Upper lobe of left lung (tissue), 4 donors: ENCODE measurements at regions not wholly inside any gene's neighbourhood (a gene's known extent, or its start where the extent isn't known, plus 50 kb on each side); places are given as distances from the start of the nearest gene placed in this dataset.

Experiments used
- CTCF ChIP-seq, 6 experiments: fragments of 450-650 bp in 4 of 6; fragments of 200-600 bp in 2 of 6; sonication (generic) in 2 of 6; IDR thresholded peaks; one replicate each; pipeline ENCODE4 v1.5.1; 2016 to 2019; ENCODE audit warnings: antibody characterized with exemption in 6 of 6
- EP300 ChIP-seq, 4 donors: sonication (generic); formaldehyde crosslinking; IDR thresholded peaks; one replicate each; pipeline ENCODE4 v1.5.1; 2017; ENCODE audit warnings: antibody characterized with exemption in 4 of 4, control low read depth in 2 of 4
- POLR2AphosphoS5 ChIP-seq, 2 donors: sonication (generic); formaldehyde crosslinking; IDR thresholded peaks; one replicate each; pipeline ENCODE4 v1.5.1; 2017; ENCODE audit warnings: antibody characterized with exemption in 2 of 2

GRCh38 chr12:124097701-124098100 lies 124.7 kb downstream of the ZNF664 start:
- TF ChIP-seq CTCF (IDR thresholded peaks at IDR 0.05) = no peak
- no peak for TF ChIP-seq POLR2AphosphoS5 (IDR thresholded peaks at IDR 0.05)
- no peak for TF ChIP-seq EP300 (IDR thresholded peaks at IDR 0.05)
